ENCODE measurements at regions not wholly inside any gene's neighbourhood (a gene's known extent, or its start where the extent isn't known, plus 50 kb on each side); places are given as distances from the start of the nearest gene placed in this dataset.

- no peak for TF ChIP-seq POLR2A (IDR thresholded peaks at IDR 0.05; ENCODE audit: low read length)
- TF ChIP-seq GATA1 (IDR thresholded peaks at IDR 0.05; ENCODE audit: low read depth, low read length), result no peak
Measured at GRCh38 chr1:87592156-87592555, 263.5 kb downstream of the LMO4 start.

All from erythroblast (primary cell).